ENCODE measurements at regions not wholly inside any gene's neighbourhood (a gene's known extent, or its start where the extent isn't known, plus 50 kb on each side); places are given as distances from the start of the nearest gene placed in this dataset.
"Not testable (repeated sequence)": the region's sequence is repeated elsewhere in the genome, so short reads cannot be mapped to it uniquely, and the experiment has no call there.

GRCh38 chr5:120817044-120817985 is 353.2 kb downstream of the PRR16 start:
- DNase-seq = no peak

- DNase-seq = no peak
These were observed 354.0 kb downstream of the PRR16 start for GRCh38 chr5:120818128-120818527.

- DNase-seq = no peak
These were observed 359.2 kb downstream of the PRR16 start for GRCh38 chr5:120823328-120823727.

DNA sequence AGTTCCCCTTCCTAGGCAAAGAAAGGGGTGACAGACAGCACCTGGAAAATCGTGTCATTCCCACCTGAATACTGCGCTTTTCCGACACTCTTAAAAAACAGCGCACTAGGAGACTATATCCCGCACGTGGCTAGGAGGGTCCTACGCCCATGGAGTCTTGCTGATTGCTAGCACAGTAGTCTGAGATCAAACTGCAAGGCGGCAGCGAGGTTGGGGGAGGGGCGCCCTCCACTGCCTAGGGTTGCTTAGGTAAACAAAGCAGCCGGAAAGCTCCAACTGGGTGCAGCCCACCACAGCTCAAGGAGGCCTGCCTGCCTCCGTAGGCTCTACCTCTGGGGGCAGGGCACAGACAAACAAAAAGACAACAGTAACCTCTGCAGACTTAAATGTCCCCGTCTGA is 367.5 kb downstream of the PRR16 start:
- not testable (repeated sequence) for DNase-seq

GRCh38 chr5:120841830-120842229 is 377.7 kb downstream of the PRR16 start:
- DNase-seq = no peak

DNA sequence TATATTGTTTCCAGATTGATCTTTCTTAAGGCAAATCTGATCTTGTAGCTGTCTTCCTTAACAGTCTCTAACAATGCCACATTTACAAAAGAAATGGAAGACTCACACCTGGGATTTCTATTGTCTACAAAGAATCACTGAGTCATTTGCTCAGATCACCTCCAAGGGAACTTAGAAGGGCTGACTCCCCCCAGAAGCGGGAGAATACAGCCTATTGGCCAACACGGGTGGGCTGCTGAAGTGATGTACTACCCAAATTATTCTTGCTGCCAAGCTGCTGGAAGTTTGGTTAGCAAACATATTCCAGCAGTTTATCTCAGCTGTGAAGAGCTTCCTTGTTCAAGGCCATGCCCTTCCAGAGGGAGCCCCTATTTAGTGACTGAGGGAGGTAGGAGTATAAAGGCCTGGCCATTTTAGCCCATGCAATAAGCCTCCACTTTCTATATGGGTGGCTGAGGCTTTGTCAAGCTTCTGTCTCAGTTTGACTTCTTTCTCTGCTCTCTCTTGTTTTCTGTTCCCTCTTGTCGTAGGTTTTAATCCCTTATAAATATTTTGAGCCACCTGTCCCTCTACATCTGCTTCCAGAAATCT is 379.4 kb downstream of the PRR16 start:
- no peak for DNase-seq

DNA sequence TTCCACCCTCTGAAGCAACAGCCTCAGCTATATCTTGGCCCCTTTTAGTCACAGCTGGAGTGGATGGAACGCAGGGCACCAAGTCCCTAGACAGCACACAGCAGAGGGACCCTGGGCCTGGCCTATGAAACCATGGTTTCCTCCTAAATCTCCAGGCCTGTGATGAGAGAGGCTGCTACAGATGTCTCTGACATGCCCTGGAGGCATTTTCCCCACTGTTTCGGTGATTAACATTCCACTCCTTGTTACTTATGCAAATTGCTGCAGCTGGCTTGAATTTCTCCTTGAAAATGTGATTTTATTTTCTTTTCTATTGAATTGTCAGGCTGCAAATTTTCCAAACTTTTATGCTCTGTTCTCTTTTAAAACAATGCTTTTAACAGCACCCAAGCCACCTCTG is 384.8 kb downstream of the PRR16 start:
- DNase-seq = no peak

- no peak for DNase-seq
These were observed 388.2 kb downstream of the PRR16 start for GRCh38 chr5:120852222-120852860.

DNA sequence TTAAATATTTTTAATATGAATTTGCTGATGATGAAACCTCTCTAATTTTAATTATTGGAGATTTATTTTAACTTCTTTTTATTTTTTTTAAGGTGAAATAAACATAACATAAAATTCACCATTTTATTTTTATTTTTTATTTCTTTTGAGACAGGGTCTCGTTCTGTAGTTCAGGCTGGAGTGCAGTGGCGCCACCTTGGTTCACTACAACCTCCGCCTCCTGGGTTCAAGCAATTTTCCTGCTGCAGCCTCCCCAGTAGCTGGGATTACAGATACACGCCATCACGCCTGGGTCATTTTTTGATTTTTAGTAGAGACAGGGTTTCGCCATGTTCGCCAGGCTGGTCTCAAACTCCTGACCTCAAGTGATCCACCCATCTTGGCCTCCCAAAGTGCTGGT is 402.9 kb downstream of the PRR16 start:
- DNase-seq = no peak

- no peak for DNase-seq
These were observed 405.7 kb downstream of the PRR16 start for GRCh38 chr5:120869831-120870230.

- DNase-seq = no peak
These were observed 408.2 kb downstream of the PRR16 start for GRCh38 chr5:120872297-120872696.

DNA sequence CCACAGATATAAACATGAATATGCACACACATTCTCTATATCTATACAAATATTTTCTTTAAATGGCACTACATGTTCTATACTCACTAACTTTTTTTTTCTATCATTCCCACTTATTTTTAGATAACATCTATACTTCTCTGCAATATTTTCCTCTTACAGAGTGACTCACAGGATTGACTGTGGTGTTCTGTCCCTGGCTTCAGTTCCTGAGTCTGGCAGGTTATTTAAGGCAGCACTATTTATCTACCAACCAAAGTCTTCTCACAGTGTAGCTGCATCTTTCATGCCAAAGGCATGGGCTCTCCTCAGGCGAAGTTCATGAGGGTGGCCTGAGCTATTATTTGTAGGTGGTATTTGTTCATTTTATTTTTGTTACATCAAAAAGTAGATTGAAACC is 409.0 kb downstream of the PRR16 start:
- DNase-seq = no peak

- no peak for DNase-seq
These were observed 410.2 kb downstream of the PRR16 start for GRCh38 chr5:120874081-120874862.

DNA sequence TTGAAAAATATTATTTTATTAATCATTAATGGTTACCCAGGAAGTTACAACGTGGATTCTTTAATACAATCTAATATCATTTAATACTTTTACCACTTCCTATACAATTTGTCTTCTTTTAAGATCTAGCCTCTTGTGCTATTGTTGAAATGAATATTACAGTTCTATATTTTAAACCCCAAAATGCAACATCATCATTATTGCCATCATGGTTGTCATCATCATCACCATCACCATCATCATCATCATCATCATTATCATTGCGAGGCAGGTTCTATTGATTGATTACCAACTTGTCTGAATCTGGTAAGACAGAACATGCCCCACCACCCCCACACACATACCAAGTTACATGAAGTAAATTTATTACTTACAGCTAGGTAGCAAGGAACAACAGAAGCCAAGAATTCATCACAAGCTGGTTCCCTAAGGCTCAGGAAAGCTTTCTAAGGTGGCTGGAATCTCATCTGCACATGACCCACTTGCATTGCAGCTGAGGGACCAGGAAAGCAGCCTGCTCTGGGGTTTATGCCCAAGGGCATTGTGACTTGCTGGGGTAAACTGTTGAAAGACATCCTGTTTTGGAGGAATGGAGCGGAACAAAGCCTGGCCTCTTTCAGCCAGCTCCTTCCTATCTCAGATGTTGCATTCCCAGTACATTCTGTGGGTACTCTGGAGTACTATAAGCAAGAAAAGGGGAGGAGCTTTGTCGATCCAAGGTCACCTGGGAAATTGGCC is 418.1 kb downstream of the PRR16 start:
- DNase-seq = no peak

DNA sequence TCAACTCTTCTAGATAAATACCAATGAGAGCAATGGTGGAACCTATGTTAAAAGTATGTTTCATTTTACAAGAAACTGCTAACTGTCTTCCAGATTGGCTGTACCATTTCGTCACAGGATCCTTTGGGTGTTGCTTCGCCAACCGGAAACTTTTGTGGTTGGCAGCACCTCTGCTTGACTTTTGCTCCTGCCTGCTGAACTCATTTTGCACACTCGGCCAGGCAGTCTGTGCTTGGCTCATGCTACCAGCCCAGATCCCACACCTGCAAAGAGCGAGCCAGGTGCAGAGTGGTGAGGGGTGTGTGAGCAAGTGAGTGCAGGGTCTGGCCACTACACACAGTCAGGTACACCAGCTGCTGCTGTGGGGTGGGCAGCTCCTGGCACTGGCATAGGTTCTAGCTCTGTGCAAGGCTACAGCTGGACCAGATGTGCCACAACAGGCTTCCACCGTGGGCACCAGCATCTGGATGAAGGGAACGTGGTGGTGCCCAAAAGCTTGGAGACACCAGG is 422.3 kb downstream of the PRR16 start:
- no peak for DNase-seq

GRCh38 chr5:120895660-120896059 is 431.6 kb downstream of the PRR16 start:
- DNase-seq = peak; percentile 18

DNA sequence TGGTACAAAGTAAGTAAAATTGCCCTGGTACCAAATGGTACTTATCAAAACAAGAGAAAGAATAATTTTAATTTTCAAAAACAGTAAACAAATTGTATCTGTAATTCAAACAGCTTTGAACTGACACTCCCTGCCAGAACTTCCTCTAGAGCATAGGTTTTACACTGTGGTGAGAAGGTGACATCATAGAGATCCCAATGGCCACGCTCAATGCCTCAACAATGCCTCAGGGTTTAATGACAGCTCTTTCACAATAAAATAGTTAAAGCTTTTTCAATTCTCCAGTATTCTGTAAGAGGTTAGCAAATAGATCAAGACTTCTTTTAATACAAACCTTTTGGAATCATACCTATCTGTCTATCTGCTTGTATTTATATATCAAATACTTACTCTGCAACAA is 437.1 kb downstream of the PRR16 start:
- DNase-seq = no peak

DNA sequence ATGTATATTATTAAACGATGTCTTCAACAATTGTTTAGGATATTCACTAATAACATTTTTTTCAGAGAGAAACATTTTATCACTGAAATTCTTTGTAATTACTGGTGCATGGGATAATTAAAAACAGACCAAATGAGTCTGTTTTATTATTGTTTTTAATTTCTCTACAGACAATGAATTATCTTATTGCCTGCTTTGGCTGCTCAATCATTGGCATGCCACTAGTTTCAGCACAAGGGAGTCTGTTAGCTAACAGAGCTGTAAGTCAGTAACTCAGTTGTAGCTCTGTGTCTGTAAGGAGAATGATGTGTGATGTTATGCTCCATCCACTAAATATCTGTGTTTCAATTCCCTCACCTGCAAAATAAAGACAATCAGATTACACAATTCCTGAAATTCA is 443.9 kb downstream of the PRR16 start:
- no peak for DNase-seq

- DNase-seq = peak; percentile 4
These were observed 446.5 kb downstream of the PRR16 start for GRCh38 chr5:120910629-120911028.

DNA sequence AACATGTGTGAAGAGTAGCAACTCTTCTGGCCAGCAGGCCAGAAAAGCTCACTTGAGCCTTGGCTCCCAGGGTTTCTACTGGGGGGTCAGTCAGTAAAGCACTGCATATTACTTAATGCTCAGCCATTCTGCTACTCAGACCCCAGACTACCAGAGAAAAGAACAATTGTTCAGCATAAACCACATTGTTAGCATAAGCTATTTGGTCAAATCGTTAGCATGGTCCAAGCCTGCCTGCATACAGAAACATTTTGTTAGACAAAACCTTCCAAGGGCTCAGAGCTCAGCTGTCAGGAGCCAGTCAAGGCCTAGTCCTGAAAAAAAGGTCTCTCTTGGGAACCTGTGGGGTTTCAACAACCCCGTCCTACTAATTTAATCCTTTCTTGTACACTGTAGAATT is 449.3 kb downstream of the PRR16 start:
- DNase-seq = no peak

DNA sequence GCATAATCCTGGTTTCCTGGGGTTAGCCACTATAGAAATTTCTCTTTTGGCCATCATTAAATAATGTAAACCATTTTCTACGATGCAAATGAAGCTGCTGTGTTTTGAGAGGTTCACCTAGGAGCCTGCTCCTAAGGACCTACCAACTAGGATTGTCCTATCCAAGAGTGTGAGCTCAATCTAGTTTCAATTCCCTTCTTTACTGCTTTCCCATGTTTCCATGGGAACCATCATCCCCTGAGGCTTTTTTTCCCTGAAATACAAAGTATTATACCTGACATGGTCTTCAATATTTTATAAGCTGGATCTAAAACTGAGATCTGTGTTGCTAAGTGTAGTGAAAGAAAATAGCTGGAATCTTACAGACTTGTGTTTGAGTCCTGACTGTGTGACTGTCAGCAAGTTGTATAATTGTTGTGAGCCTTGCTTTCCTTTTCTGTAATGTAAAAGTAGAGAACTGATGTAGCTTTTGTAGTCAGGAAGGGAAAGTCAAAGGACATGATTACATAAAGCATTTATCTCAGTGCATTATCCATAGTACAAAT is 453.2 kb downstream of the PRR16 start:
- peak; percentile 10 for DNase-seq

GRCh38 chr5:120919017-120919416 is 454.9 kb downstream of the PRR16 start:
- no peak for DNase-seq
